DOHH2 (cell line): ENCODE measurements at regions not wholly inside any gene's neighbourhood (a gene's known extent, or its start where the extent isn't known, plus 50 kb on each side); places are given as distances from the start of the nearest gene placed in this dataset.

ENCODE experiments used
- EZH2phosphoT487 ChIP-seq: fragments of 200-600 bp; sonication (generic); IDR thresholded peaks from 2 replicates; pipeline ENCODE4 v1.6.1; 2017; ENCODE audit warnings: borderline replicate concordance, mild to moderate bottlenecking, antibody characterized with exemption, low read length, moderate library complexity, mixed read lengths
- TF ChIP-seq, protein P1 (sequence below): fragments of 200-600 bp; sonication (generic); IDR thresholded peaks from one replicate; pipeline ENCODE4 v1.5.1; 2014; ENCODE audit warnings: antibody characterized with exemption, mild to moderate bottlenecking, low read depth, low read length; ENCODE audit not compliant: poor library complexity, severe bottlenecking

DNA sequence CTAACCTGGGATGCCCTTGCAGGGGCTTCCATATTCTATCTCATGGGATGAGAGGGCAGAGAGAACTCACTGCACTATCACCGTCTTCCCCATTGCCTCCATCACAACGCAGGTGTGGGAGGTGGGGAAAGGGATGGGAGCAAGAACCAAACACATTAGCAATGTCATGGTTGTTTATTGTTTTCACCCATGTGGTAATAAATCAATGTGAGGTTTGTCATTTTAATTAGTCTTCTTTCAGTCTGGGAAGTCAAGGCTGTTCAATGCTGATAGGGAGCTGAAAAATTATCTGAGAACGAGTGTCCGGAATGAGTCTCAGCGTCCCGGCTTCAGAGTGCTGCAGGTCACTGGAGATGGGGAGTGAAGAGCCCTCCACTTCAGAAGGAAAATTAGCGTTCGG is 268.5 kb downstream of the DUSP10 start:
- TF ChIP-seq, protein P1, sequence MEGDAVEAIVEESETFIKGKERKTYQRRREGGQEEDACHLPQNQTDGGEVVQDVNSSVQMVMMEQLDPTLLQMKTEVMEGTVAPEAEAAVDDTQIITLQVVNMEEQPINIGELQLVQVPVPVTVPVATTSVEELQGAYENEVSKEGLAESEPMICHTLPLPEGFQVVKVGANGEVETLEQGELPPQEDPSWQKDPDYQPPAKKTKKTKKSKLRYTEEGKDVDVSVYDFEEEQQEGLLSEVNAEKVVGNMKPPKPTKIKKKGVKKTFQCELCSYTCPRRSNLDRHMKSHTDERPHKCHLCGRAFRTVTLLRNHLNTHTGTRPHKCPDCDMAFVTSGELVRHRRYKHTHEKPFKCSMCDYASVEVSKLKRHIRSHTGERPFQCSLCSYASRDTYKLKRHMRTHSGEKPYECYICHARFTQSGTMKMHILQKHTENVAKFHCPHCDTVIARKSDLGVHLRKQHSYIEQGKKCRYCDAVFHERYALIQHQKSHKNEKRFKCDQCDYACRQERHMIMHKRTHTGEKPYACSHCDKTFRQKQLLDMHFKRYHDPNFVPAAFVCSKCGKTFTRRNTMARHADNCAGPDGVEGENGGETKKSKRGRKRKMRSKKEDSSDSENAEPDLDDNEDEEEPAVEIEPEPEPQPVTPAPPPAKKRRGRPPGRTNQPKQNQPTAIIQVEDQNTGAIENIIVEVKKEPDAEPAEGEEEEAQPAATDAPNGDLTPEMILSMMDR: no peak
- TF ChIP-seq EZH2phosphoT487: no peak
